Skeletal muscle satellite cell (primary cell): ENCODE measurements at regions not wholly inside any gene's neighbourhood (a gene's known extent, or its start where the extent isn't known, plus 50 kb on each side); places are given as distances from the start of the nearest gene placed in this dataset.
A peak's percentile ranks its signal among the peaks of the same experiment; 100 is the strongest.

ENCODE experiments used
- H3K27me3 ChIP-seq: 2 replicates; pipeline ENCODE4 v1.7.0; 2013; ENCODE audit warnings: low read length; ENCODE audit not compliant: control insufficient read depth, insufficient read depth
- H3K36me3 ChIP-seq: 2 replicates; pipeline ENCODE4 v1.7.0; 2013; ENCODE audit warnings: mild to moderate bottlenecking, control low read depth, low read length; ENCODE audit not compliant: insufficient read depth
- H3K4me1 ChIP-seq: 2 replicates; pipeline ENCODE4 v1.7.0; 2013; ENCODE audit warnings: low read length; ENCODE audit not compliant: control insufficient read depth, insufficient read depth
- H3K4me2 ChIP-seq: 2 replicates; pipeline ENCODE4 v1.7.0; 2013; ENCODE audit warnings: mild to moderate bottlenecking, low read length
- H3K4me3 ChIP-seq: 2 replicates; pipeline ENCODE4 v1.7.0; 2013; ENCODE audit warnings: low read length
- H3K9ac ChIP-seq: 2 replicates; pipeline ENCODE4 v1.7.0; 2013; ENCODE audit warnings: mild to moderate bottlenecking, low read depth, low read length, moderate library complexity
- H3K9me3 ChIP-seq: replicated peaks from 2 replicates; pipeline ENCODE4 v1.7.0; 2013; ENCODE audit warnings: mild to moderate bottlenecking, control low read depth, low read length

GRCh38 chr10:61286686-61287085 is 166.5 kb downstream of the TMEM26 start:
- H3K4me2 ChIP-seq, result no peak overlapping the region
- no peak overlapping the region for H3K9ac ChIP-seq
- H3K27me3 ChIP-seq, result no peaks in the 10 kb centered on the region
- H3K4me1 ChIP-seq, result peaks cover 6% of the 10 kb centered on the region
- H3K9me3 ChIP-seq, result no peaks in the 10 kb centered on the region
- no peaks in the 10 kb centered on the region for H3K36me3 ChIP-seq
- no peak overlapping the region for H3K4me3 ChIP-seq

- no peak overlapping the region for H3K9ac ChIP-seq
- no peaks in the 10 kb centered on the region for H3K27me3 ChIP-seq
- H3K9me3 ChIP-seq, result no peaks in the 10 kb centered on the region
- no peak overlapping the region for H3K4me2 ChIP-seq
- no peak overlapping the region for H3K4me3 ChIP-seq
- no peaks in the 10 kb centered on the region for H3K36me3 ChIP-seq
- peaks cover 6% of the 10 kb centered on the region for H3K4me1 ChIP-seq
Measured at GRCh38 chr10:61285749-61286148, 167.4 kb downstream of the TMEM26 start.

- H3K4me1 ChIP-seq, result peaks cover 11% of the 10 kb centered on the region
- H3K4me3 ChIP-seq, result no peak overlapping the region
- no peaks in the 10 kb centered on the region for H3K27me3 ChIP-seq
- peak overlapping the region; percentile 52 for H3K4me2 ChIP-seq
- H3K36me3 ChIP-seq, result no peaks in the 10 kb centered on the region
- no peaks in the 10 kb centered on the region for H3K9me3 ChIP-seq
- H3K9ac ChIP-seq, result no peak overlapping the region
Measured at GRCh38 chr10:61284222-61284890, 168.8 kb downstream of the TMEM26 start.

- Histone ChIP-seq H3K4me3 (no peak overlapping the region), H3K9ac (no peak overlapping the region), H3K9me3 (no peaks in the 10 kb centered on the region)
Measured at GRCh38 chr10:61283481-61284221, 169.5 kb downstream of the TMEM26 start.

GRCh38 chr10:61283066-61283465 is 170.1 kb downstream of the TMEM26 start:
- H3K4me3 ChIP-seq, result no peak overlapping the region
- H3K4me2 ChIP-seq, result no peak overlapping the region
- H3K27me3 ChIP-seq, result no peaks in the 10 kb centered on the region
- peaks cover 11% of the 10 kb centered on the region for H3K4me1 ChIP-seq
- no peak overlapping the region for H3K9ac ChIP-seq
- H3K36me3 ChIP-seq, result no peaks in the 10 kb centered on the region
- H3K9me3 ChIP-seq, result no peaks in the 10 kb centered on the region

More at GRCh38 chr10:61283481-61284221, 169.5 kb downstream of the TMEM26 start:
- H3K36me3 ChIP-seq, result no peaks in the 10 kb centered on the region
- peak overlapping the region; percentile 52 for H3K4me2 ChIP-seq
- H3K4me1 ChIP-seq, result peaks cover 11% of the 10 kb centered on the region
- H3K27me3 ChIP-seq, result no peaks in the 10 kb centered on the region

GRCh38 chr10:61280303-61280702 is 172.9 kb downstream of the TMEM26 start:
- no peaks in the 10 kb centered on the region for H3K27me3 ChIP-seq
- H3K4me3 ChIP-seq, result no peak overlapping the region
- H3K9me3 ChIP-seq, result no peaks in the 10 kb centered on the region
- H3K9ac ChIP-seq, result no peak overlapping the region
- H3K4me1 ChIP-seq, result peaks cover 11% of the 10 kb centered on the region
- H3K36me3 ChIP-seq, result no peaks in the 10 kb centered on the region
- no peak overlapping the region for H3K4me2 ChIP-seq

GRCh38 chr10:61279400-61279799 is 173.8 kb downstream of the TMEM26 start:
- Histone ChIP-seq H3K4me3 (no peak overlapping the region), H3K9me3 (no peaks in the 10 kb centered on the region), H3K4me2 (no peak overlapping the region), H3K9ac (no peak overlapping the region), H3K27me3 (no peaks in the 10 kb centered on the region), H3K4me1 (peaks cover 11% of the 10 kb centered on the region), H3K36me3 (no peaks in the 10 kb centered on the region)

- no peaks in the 10 kb centered on the region for H3K36me3 ChIP-seq
- H3K9me3 ChIP-seq, result no peaks in the 10 kb centered on the region
- H3K9ac ChIP-seq, result no peak overlapping the region
- H3K4me1 ChIP-seq, result peaks cover 5% of the 10 kb centered on the region
- H3K4me3 ChIP-seq, result no peak overlapping the region
- H3K27me3 ChIP-seq, result no peaks in the 10 kb centered on the region
- no peak overlapping the region for H3K4me2 ChIP-seq
Measured at GRCh38 chr10:61278556-61278955, 174.6 kb downstream of the TMEM26 start.

- Histone ChIP-seq H3K9ac (no peak overlapping the region), H3K4me2 (no peak overlapping the region), H3K4me3 (no peak overlapping the region), H3K36me3 (no peaks in the 10 kb centered on the region), H3K27me3 (no peaks in the 10 kb centered on the region), H3K4me1 (peaks cover 9% of the 10 kb centered on the region), H3K9me3 (no peaks in the 10 kb centered on the region)
Measured at GRCh38 chr10:61272781-61273180, 180.4 kb downstream of the TMEM26 start.

- Histone ChIP-seq H3K9me3 (no peaks in the 10 kb centered on the region), H3K36me3 (no peaks in the 10 kb centered on the region), H3K27me3 (no peaks in the 10 kb centered on the region), H3K4me2 (peak overlapping the region; percentile 1), H3K4me3 (no peak overlapping the region), H3K9ac (no peak overlapping the region), H3K4me1 (peaks cover 9% of the 10 kb centered on the region)
Measured at GRCh38 chr10:61271127-61271780, 181.9 kb downstream of the TMEM26 start.

GRCh38 chr10:61263518-61263917 is 189.7 kb downstream of the TMEM26 start:
- Histone ChIP-seq H3K36me3 (no peaks in the 10 kb centered on the region), H3K27me3 (peaks cover 3% of the 10 kb centered on the region), H3K4me2 (no peak overlapping the region)

More at GRCh38 chr10:61263518-61263917, 189.7 kb downstream of the TMEM26 start:
- H3K4me1 ChIP-seq, result no peaks in the 10 kb centered on the region
- no peak overlapping the region for H3K4me3 ChIP-seq
- no peak overlapping the region for H3K9ac ChIP-seq
- H3K9me3 ChIP-seq, result no peaks in the 10 kb centered on the region
